NCI-H128 (cell line): ENCODE measurements at regions not wholly inside any gene's neighbourhood (a gene's known extent, or its start where the extent isn't known, plus 50 kb on each side); places are given as distances from the start of the nearest gene placed in this dataset.

Experiments used
- DNase-seq: peaks from one replicate; lab custom pipeline; 2025; ENCODE audit not compliant: unreplicated experiment; lab: John Stamatoyannopoulos, UW

DNA sequence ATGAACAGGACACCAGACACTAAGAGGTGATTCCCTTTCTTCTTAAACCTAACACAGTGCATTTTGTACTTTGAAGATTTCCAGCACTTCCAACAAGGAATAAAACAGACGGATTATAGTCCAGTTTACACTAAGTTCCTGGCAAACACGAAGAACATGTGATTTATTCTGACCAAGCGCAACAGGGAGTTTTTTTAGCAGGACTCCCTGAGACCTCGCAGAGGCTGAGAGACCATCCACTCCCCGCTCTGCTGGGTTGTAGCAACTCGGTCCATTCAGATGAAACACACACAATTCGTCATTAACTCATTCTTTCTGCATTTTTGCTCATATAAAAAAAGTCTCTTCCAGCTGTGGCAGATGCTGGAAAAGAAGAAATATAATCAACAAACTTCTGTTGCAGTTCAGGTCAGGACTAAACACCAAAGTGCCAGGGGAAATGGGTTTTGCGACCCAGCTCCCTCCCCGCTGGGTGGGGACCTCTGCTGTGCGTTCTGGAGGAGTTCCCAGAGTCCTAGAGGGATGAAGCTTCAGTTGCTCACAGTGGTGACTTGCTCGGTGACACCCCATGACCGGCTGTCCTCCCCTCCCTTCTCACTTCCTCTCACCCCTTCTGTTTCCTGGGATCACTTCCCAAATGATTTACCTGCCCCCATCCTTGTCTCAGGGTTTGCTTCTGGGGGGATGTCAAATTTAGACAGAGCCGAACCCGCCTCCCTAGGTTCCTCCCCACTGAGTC lies 52.5 kb downstream of the KCNF1 start:
- DNase-seq: no peak

DNA sequence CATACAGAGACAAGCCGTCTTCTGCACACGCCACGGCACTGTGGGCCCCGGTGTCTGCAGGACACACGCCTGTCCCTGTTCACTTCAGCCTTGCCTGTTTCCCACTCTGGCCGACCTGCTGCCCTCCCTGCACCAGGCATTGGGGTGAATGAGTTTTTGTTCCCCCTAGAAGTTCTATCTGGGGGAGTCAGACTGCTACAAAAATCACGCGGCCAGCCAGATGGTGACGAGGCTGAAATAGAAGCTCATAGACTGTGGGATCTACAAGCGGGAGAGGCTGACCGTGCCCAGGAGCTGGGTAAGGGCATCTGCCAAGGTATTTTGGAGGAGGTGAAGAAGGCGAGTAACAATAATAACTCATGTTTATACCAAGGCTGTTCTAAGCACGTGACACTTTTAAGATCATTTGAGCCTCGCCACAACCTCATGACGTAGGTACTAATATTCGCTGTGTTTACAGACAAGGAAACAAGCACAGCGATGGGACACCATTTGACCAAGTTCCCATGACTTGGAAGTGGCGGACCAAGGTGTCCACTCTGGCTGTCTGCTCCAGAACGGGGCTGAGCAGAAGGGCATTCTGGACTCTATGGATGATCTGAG lies 53.6 kb downstream of the KCNF1 start:
- no peak for DNase-seq

DNA sequence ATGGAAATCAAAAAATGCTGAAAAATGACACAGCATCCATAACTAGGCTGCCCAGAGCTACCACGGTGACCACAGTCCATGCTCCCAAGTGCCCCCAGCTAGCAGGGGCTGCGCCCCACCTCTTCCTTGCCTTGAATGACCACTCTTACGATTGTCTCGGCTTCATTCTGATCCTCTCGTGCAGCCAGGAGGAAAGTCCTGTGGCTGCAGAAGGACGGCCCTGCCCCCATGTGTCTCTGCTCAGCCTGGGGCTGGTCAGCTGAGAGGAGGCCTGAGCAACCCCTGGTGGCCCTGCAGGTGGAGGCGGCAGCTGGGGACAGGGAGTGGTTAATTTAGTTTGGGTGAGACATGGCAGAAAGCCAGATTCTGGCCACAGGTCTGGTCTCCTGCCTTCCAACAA lies 54.3 kb downstream of the KCNF1 start:
- no peak for DNase-seq

DNA sequence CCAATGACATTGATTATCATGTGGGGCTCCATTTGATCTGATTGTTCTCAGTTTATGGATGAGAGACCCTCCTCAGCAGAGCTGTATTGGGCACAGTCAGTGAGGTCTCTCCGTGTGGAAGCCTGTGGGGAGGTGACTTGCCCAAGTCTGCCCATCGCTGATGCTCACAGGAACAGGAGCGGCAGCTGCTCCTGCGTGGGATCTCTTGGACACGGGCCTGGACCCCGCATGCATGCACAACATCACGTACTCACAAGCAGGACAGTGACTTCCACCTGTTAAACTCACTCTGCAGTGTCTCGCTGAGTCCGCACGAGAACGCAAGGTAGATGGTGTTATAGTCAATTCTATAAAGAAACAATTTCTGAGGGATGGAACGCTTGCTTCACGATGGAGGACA lies 55.0 kb downstream of the KCNF1 start:
- no peak for DNase-seq

DNA sequence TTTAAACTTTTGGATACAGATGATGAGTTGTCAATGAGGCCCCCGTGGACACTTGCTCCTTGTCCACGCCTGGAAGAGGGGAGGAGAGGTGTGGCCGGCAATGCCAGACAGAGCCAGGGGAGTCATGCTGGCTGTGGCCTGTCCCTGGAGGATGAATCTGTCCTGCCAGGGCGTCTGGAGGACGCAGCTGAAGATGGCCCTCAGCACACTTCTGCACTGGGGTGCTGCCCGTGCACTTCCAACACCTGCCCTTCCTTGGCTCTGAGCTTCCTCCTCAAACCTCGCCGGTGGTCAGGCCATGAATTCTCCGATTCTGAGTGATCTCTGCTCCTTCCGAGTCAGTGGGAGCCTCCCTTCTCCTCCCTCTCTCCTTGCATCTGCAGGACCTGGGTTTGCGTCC lies 56.4 kb downstream of the KCNF1 start:
- no peak for DNase-seq

DNA sequence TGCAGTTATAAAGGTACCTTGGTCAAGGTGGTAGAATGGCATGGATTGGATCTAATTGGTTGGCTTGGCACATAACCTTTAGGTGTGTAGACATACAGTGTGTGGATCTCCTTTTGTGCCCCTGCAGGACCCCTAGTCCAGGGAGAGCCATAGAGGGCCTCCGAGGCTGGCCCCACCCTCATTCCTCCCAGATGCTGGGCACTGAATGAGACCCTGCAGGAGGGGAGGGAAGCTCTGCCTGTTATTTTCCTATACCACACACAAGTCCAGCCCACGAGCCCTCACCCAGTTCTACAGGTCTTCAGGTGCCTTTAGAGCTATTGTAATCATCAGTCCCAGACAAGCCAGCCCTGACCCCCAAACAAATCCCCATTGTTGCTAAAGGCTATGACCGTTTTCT lies 58.9 kb downstream of the KCNF1 start:
- no peak for DNase-seq

DNA sequence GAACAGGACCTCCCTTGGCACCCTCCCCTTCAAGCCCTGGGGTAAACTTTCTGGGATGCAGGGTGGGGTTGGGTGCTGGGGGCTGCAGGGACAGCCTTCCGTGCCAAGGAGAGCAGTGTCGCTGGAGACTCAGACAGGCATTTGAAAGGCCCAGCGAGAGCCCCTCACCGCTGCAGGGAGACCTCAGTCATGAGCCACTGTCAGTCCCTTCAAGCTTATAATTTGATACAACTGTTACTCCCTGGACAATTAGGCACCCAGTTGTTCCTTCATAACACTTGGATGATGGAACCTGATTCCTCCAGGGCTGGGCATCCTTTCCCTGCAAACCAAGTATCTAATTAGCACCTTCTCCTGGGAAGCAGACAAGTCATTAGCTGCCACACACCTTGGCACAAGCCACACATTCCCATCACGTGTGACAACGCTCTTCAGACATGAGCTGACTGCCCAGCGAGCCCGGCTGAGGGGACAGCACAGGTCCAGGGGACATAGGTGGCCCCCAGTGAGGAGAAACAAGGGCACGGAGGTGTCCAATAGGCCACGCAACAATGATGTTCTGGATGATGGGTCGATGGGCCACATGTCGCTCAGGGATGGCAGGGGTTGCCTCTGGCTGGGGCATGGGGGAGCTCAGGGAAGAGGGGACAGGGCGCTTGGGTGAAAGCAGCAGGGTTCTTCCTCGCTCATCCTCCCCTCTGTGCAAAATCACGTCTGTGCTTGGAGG lies 59.6 kb downstream of the KCNF1 start:
- DNase-seq: no peak

DNA sequence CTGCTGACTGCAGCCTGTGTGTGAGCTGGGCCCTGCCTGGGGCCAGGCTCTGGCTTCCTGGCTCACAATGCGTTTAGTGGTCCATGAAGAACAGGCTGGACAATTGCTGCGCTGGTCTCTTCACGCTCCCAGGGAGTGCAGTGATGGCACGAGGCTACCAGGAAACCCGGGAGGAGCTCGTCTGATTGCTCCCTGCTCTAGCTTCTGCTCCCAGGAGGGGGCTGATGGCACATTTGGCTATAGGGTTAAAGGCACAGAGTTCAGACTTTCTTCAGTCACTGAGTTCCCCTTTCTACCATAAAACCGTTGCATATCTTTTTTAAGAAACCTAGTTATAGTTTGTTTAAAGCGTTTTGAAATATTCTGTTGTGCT lies 60.1 kb downstream of the KCNF1 start:
- no peak for DNase-seq

DNA sequence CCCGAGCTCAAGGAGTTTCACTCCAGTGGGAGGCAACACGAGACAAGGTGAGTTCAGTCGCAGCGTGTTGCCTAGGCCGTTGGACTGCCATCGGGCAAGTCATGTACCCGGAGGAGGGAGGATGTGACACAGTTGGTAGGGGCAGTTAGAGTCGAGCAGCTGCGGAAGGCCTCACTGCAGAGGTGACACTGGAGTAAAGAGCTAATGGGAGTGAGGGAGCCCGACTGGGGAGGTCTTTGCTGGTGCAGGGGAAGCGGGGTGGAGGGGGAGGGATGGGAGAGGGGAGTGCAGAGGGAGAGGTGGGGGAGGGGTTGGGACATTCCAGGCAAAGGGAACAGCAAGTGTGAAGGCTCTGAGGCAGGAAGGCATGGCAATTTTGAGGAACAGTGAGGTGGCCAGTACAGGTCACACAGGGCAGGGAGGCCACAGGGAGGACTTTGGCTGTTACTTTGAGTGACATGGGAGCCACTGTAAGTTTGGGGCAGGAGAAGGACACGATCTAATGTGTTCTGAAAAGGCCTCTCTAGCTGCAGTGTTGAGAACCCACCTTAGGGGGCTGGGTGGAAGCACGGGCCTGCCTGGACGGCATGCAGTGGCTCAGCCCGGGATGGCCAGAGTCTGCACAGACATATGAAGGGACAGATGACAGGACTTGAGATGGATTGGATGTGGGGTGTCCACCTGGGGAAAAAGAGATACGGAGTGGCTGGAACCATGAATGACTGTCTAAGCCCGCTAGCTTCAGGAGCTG lies 61.1 kb downstream of the KCNF1 start:
- DNase-seq: no peak

DNA sequence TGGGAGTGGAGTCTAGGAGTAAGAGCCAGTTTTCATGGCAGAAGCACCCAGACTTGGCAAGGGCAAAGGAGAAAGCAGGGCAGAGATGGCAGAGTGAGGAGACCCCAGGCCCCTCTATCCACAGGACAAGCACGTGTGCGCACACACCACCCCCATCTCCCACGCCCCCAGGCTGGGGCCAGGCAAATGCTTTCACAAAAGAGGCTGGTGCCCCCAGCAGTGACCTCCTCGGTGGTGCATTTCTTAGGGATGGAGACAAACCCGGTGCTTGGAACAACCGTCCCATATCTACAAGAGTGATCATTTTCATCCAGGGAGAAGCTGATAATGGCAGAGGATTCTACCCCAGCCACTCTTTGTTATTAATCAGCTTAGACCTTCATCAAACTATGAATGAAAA lies 62.0 kb downstream of the KCNF1 start:
- no peak for DNase-seq

DNA sequence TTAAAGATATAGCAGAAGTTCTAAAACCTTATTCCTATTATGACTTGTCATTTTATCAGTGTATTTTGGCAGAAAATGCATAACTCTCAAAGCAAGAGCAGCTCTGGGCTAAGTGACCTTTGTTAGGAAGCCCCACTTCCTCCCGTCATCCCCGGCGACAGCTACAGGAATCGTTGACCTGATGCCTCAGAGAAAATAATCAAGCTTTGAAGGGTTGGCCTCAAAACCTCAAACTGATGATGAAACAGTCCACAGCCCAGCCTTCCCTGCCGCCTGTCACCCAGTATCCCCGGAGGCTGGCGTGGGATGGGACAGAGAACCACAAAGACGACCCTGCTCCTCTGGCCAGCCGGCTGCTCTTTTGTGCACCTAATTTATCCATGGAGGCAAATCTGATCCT lies 65.3 kb downstream of the KCNF1 start:
- DNase-seq: no peak

DNA sequence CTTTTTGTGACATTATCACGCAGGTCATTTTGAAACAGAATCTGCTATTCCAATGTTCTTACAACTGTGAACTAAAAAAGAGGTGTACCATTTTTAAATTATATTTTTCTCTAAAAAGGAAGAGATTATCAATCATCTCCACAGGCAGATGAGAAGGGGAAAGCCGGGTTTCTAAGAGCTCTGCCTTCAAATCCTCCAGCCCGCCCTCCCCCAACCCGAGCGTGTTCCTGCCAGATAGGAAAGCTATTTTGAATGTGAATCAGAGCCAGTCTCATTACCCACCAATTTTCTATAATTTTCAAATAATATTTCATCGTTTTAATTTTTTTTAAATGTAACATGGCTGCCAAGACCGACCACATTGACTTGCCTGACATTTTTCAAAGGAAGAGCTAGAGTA lies 65.9 kb downstream of the KCNF1 start:
- no peak for DNase-seq

DNA sequence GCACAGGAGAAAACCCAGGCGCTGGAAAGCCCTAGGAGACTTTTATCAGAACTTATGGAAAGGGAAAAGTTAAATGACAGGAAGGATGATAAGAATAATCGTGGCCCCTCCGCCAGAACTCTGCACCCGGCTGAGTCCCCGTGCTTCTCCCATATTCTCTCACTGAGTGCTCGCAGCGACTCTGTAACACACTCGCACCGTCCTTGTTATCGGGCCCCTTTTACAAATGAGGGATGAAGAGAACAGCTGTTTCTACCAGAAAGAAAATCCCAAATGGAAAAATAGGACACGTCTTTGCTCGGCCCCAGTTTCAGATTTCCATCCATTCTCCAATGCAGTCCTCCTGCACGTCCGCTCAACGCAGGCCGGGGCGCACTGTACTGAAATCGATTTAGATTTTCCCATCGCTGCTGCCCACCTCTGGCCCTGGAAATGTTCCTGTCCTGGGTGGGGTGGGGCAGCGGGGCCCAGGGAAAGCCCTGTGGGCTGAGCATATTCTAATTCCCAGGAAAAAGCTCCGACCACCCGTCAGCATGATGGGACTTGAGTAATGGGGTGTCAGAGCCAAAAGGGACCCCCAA lies 66.4 kb downstream of the KCNF1 start:
- no peak for DNase-seq

DNA sequence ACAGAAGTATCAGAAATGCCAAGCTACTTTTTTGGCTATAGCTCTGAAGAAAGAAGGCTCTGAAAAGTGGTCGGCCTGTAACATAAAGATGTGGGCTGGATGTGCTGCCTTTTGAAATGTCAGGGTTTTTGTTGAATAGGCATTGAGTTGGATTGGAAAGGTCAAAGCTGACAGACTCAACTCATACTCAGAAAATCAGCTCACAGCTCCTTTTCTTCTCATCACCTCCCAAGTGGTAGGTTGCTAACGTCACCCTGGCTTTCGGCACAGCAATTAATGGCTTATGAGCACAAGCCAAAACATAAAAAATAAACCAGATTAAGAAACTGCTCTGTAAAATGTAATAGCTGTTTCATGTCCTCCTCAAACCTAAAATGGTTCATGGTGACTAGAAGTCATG lies 68.3 kb downstream of the KCNF1 start:
- no peak for DNase-seq

DNA sequence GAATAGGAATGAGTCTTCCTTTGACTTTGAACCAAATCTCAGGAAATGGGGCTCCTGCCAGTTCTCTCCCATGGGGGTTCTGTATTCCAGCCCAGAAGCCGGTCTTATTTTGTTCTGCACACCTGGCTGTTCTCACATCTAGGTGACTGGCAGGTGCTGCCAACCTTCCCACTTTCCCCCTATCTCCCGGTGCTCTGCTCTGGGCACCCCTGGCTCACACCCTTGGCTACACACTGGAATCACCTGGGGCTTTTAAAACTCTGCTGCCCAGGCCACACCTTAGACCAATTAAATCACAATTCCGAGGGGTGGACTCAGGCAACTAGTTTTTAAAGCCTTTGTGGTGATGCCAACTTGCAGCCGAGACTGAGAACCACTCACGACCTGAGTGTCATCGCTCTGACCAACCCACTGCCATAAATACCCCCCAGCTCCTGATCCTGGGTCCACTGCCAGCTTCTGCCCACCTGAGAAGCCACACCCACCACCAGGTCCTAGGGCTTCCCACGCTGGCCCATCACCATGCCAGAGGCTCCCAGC lies 69.2 kb downstream of the KCNF1 start:
- no peak for DNase-seq

DNA sequence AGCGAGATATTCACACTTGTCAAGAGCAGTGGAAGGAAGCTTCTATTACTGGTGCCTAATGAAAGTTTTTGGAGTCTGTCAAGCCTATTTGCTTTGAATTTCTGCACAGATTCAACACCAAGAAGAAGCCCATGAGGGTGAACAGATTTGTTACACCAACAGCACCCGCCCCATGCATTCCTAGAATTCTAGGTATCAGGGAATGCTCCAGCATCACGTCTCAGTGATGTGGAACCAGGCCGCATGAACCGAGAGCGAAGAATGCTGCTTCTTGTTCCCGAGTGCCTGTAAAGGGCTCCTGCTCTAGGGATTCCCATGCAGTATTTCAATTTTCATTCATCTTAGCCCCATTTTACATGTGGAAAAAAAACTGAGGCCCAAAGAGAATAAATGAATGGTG lies 69.7 kb downstream of the KCNF1 start:
- DNase-seq: no peak

DNA sequence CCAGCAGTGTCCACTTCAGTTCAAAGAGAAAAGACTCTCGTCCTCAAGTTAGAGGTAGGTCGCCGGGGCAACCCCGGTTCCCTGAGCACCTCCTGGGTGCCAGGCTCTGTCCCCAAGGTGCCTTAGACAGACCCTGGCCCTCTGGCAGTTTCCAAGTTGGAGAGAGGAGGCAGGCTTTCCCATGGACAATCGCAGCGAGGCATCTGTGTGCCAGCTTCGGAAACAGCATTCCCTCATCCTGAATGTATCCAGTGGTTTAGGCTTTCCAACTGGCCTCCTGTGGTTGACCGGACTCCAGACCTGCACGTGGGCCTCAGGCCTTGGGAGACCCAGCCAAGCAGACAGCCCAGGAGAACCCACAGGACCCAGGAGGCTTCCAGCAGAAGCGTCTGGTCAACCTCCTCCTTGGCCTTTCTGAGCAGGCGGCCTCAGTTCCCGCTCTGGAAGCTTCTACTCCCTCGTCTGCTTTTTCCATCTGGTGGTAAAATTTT lies 70.3 kb downstream of the KCNF1 start:
- no peak for DNase-seq

DNA sequence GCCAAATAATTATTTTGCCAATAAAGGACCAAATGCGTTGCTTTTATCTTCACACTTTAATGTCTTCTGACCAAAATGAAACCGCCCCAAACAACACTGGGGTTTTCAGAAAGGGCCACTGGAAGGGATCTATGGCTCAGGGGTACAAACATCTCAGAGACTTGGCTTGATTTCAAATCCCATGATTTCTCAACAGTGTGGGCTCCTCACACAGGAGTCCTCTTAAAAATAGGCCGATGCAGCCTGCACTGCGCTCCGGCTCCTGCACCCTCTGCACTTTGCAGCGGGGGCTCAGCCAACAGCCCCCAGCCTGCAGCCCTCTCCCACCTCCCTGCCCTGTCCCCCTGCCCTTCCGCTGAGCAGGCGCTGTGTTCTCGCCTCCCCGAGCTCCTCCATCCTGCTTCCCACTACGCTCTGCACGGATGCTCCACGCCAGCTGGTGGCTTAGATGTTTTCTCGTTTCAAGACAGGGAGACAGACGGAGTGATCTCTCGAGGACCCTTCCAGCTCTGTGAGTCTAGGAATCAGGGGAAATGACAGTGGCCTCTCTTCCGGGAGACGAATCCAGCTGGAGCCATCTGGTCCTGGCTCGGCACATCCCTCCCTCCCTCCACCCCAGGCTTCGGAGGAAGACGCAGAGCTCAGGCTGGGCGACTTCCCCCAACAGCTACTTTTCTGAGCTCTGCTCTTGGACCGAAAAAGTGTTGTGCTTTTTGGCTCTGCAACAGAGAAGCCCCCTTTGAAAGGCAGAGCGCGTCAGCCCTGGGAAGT lies 71.4 kb downstream of the KCNF1 start:
- no peak for DNase-seq

DNA sequence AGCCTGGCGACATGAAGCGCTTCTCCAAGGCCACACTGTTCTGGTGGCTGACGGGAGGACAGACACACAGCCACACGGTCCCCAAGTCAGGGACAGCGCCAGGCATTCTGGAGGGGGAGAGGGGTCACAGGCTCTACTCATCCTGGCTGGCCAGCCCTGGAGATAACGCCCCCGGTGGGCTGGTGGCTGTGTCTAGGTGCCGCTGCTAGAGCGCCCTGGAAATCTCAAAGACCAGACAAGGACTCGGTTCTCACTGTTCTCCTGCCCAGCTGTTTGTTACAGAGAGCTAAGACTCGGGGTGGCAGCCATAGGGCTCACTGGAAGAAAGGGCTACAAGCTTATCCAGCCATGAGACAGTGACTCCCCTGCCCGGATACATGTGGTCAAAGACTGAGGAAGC lies 72.0 kb downstream of the KCNF1 start:
- no peak for DNase-seq

DNA sequence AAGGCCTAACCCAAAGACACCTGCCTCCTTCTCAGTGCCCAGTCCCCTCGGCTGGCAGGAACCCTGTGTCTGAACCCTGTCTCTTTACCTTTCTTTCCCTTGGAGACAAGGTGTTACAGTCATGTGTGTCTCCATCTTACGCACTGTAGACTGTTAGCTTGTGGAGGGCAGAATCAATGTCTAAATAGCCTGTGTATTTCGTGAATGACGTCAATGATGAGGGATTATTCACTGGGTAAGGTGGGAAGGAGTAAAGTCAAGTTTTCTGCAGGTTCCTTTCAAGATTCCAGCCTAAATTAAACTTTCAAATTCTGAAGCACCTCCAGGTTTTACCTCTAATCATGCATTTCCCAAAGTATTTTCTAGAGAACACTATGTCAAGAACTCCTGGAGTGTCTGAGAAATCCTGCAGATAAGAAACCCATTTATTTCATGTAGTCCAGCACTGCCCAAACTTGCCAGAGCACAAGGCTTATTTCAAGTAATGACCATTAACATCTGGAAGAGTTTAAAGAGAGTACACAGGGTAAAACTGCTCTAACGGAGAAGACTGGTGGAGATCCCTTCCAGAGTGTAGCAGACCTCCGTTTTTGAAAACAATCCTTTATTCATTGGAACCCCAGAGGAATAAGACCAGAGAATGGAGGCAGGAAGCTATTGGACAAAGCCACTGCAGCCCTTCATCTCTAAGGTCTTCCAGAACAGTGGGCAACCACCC lies 72.8 kb downstream of the KCNF1 start:
- DNase-seq: no peak
